LNCaP clone FGC (cell line): ENCODE measurements at regions not wholly inside any gene's neighbourhood (a gene's known extent, or its start where the extent isn't known, plus 50 kb on each side); places are given as distances from the start of the nearest gene placed in this dataset.

Experiments used
- DNase-seq: peaks from one replicate; pipeline ENCODE4 v3.0.0-alpha.2; 2011; ENCODE audit warnings: low read depth
- H3K4me3 ChIP-seq: 2 replicates; pipeline ENCODE4 v1.5.1; 2011; ENCODE audit warnings: mild to moderate bottlenecking, low read depth, low read length, control low read depth
- TF ChIP-seq, protein P1 (sequence below): IDR thresholded peaks from 2 replicates; pipeline ENCODE4 v1.5.1; 2012; ENCODE audit warnings: mild to moderate bottlenecking; ENCODE audit not compliant: control insufficient read depth, insufficient read depth; ENCODE audit errors: extremely low read depth

DNA sequence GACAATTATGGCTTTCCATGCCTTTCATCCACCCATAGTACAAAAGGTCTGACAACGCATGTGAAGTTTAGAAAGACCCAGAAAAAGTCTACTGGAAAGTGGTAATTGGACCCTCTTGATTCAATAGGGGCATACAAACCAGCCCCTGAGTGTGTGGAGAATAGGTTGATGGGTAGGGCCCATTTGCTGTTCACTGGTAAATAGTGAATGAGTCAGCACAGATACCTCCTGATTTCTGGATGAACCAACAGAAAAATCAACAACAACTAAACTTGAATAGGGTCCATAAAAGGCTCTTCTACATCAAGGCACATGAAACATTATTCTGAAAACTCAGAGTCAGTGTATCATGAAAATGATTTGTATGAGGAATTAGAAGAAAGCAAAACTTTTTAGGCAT lies 235.4 kb upstream of the SLC35B3 start:
- no peak for DNase-seq
- TF ChIP-seq, protein P1, sequence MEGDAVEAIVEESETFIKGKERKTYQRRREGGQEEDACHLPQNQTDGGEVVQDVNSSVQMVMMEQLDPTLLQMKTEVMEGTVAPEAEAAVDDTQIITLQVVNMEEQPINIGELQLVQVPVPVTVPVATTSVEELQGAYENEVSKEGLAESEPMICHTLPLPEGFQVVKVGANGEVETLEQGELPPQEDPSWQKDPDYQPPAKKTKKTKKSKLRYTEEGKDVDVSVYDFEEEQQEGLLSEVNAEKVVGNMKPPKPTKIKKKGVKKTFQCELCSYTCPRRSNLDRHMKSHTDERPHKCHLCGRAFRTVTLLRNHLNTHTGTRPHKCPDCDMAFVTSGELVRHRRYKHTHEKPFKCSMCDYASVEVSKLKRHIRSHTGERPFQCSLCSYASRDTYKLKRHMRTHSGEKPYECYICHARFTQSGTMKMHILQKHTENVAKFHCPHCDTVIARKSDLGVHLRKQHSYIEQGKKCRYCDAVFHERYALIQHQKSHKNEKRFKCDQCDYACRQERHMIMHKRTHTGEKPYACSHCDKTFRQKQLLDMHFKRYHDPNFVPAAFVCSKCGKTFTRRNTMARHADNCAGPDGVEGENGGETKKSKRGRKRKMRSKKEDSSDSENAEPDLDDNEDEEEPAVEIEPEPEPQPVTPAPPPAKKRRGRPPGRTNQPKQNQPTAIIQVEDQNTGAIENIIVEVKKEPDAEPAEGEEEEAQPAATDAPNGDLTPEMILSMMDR, result no peak

DNA sequence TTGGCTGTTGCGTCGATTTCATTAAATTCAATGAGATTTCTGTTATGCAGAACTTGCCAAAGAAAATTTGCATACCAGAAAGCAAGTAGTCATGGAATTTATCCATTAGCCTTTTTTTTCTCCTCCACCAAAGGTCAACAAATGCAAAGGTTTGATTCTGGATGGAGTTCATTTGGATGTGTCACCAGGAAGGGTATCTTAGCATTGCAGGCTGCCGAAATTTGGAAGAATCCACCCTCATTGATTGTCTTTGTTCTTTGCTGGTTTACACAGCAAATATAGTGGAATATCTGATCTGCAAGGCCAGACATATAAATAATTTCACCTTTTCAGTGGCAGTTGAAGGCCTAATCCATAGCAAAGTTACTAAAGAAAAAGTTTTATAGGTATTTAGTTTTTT lies 229.4 kb upstream of the SLC35B3 start:
- no peak overlapping the region for H3K4me3 ChIP-seq
- peak; percentile 31 for DNase-seq
- TF ChIP-seq, protein P1, result no peak

More for the DNA sequence above, 235.4 kb upstream of the SLC35B3 start:
- H3K4me3 ChIP-seq, result no peak overlapping the region

DNA sequence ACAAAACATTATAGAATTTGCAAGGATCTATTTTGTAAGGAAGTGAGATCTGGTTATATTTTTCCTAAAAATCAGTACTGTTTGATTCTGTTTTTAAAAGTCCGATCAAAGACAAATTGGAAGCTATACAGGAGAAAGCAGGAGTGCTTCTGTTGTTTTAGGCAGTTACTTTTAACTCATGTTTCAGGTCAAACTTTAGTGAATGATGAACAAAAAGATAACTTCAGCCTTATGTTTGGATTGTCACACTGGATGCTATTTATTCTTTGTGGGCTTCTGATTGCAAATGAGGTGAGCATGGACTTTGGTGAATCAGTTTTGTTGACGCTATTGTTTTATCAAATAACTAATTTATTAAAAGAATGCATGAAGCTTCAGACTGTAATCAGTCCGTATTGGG lies 228.7 kb upstream of the SLC35B3 start:
- no peak for DNase-seq
- TF ChIP-seq, protein P1, result no peak

DNA sequence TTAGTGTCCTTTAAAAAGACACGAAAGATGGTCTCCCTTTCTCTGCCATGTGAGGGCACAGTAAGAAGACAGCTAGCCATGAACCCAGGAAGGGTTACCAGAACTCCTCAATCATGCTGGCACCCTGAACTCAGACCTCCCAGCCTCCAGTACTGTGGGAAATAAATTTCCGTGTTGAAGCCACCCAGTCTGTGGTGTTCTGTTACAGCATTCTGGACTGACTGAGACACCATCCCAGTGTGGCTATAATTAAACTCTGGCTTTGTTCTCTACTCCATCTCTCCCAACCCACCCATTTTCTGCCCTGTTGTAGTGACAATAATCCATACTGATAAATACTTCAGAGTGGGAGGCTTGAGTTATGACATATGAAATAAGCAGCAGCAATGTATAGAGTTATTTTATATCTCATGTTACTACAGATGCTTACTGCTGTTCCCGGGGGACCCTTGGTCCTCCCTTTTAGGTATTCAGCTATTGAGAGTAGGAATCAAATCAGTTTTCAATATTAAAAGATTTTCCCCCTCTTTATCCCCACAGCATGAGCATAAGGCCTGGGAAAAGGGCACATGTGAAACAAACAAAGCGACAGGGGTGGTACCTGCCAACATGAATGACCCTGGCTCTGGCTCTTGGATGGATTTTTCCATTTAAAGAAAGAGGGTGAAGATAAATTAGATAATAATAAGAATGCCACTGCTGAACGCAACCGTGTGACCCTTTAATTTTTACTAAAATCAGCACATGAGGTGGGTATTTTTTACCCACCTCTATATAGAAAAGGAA lies 224.3 kb upstream of the SLC35B3 start:
- DNase-seq, result no peak
- TF ChIP-seq, protein P1, result no peak

More for the DNA sequence above, 228.7 kb upstream of the SLC35B3 start:
- no peak overlapping the region for H3K4me3 ChIP-seq

DNA sequence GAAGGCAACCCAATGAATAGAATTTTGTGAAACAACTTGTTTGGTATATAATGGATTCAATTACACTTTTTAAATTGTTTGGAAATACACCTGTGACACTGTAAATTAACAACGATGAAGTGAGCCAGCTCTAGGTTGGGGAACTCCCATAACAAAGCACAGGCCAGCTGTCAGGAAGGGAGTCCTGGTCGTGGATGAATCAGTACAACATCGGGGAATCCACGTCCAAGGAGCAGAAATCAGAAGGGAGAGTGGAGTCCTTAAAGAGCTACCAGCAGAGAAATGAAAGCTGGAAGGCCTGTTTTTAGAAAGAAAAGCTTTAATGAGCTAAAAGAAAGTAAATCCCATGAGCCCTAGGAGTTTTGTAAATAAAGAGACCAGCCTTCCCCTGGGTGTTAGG lies 223.1 kb upstream of the SLC35B3 start:
- DNase-seq, result no peak
- H3K4me3 ChIP-seq, result no peak overlapping the region
- TF ChIP-seq, protein P1, result no peak

More for the DNA sequence above, 224.3 kb upstream of the SLC35B3 start:
- no peak overlapping the region for H3K4me3 ChIP-seq

DNA sequence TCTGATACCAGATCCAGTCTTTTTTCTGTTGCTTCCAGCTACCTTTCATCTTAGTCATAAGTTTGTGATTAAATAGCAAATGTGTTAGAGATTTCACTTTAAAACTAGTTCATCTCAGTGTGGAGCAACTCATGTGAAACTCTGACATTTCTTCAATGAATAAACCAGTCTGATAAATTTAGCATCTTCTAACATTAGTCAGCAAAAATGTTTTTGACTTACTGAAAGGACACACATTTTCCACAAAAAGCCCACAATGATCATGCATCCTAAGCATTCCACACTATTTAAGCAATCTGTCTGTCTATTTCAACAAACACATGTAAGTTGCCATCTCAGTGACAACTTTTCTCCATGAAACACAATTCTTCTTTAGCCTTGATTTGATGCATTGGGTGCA lies 222.2 kb upstream of the SLC35B3 start:
- no peak overlapping the region for H3K4me3 ChIP-seq
- TF ChIP-seq, protein P1, result no peak
- DNase-seq, result no peak

DNA sequence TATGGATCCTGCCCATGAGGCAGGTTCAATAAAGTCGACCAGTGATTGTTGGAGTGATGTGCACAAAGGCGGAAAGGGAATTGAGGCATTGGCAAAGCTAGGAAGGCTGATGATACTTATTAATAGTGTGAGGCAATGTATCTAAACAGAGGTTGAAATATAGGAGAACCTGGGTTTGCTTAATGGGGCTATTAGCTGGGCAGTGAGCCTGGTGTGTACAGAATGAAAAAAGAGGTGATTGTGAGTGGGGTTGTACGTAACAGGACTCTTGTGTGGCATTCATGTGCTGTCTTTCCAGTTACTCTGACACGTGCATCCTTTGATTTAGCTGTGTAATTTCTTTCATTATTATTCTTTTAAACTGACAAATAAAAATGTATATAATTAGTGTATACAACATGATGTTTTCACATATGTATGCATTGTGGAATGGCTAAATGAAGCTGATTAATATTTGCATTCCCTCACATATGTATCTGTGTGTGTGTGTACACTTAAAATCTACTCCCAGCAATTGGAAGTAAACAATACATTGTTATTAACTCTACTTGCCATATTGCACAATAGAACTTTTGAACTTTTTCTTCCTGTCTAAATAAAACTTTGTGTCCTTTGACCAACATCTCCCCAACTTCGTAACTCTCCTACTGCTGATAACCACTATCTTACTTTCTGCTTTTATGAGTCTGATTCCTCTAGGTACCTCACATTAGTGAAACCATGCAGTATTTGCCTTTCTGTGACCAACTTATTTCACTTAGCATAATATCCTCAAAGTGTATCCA lies 220.5 kb upstream of the SLC35B3 start:
- TF ChIP-seq, protein P1, result no peak
- DNase-seq, result no peak
- H3K4me3 ChIP-seq, result no peak overlapping the region
